Peyer's patch (tissue), 4 donors: ENCODE measurements at regions not wholly inside any gene's neighbourhood (a gene's known extent, or its start where the extent isn't known, plus 50 kb on each side); places are given as distances from the start of the nearest gene placed in this dataset.

Experiments
- DNase-seq, 3 donors: peaks; one replicate each; pipeline ENCODE4 v3.0.0-alpha.2; 2017 to 2019
- H3K27ac ChIP-seq, 4 donors: fragments of 200-600 bp; sonication (generic); one replicate each; pipeline ENCODE4 v1.5.1; 2016 to 2019
- H3K27me3 ChIP-seq, 2 donors: fragments of 200-600 bp; sonication (generic); one replicate each; pipeline ENCODE4 v1.5.1; 2019
- H3K36me3 ChIP-seq, 3 donors: fragments of 200-600 bp; sonication (generic); one replicate each; pipeline ENCODE4 v1.5.1; 2016 to 2019
- H3K4me1 ChIP-seq, 4 donors: fragments of 200-600 bp; sonication (generic); one replicate each; pipeline ENCODE4 v1.5.1; 2016 to 2019
- H3K4me3 ChIP-seq, 4 donors: fragments of 200-600 bp; sonication (generic); 1 replicate in 3 of 4; 2 replicates in 1 of 4; pipeline ENCODE4 v1.5.1; 2016 to 2019; ENCODE audit warnings: mild to moderate bottlenecking in 1 of 4
- H3K9me3 ChIP-seq, 4 donors: fragments of 200-600 bp; sonication (generic); one replicate each; pipeline ENCODE4 v1.5.1; 2016 to 2019; ENCODE audit warnings: mild to moderate bottlenecking in 1 of 4
- CTCF ChIP-seq, 6 experiments: fragments of 450-650 bp in 4 of 6; fragments of 200-600 bp in 2 of 6; sonication (generic) in 1 of 6; IDR thresholded peaks; one replicate each; pipeline ENCODE4 v1.5.1; 2017 to 2019; ENCODE audit warnings: antibody characterized with exemption in 6 of 6, mild to moderate bottlenecking in 3 of 6, moderate library complexity in 1 of 6
- POLR2A ChIP-seq, 2 donors: fragments of 450-650 bp; IDR thresholded peaks; one replicate each; pipeline ENCODE4 v1.5.1; 2017; ENCODE audit warnings: antibody characterized with exemption in 2 of 2, mild to moderate bottlenecking in 2 of 2, moderate library complexity in 2 of 2

- TF ChIP-seq POLR2A (IDR thresholded peaks at IDR 0.05) (no peak), CTCF (IDR thresholded peaks at IDR 0.05) (no peak)
- H3K4me3 ChIP-seq, result no peak overlapping the region
- H3K27ac ChIP-seq, result peak overlapping the region in 1 of 4 donors; percentile 20
- no peaks in the 10 kb centered on the region for H3K27me3 ChIP-seq
- H3K4me1 ChIP-seq, result peaks cover 0 to 3% (median 0%) of the 10 kb centered on the region in 4 donors
- DNase-seq, result no peak
- H3K9me3 ChIP-seq, result no peaks in the 10 kb centered on the region
- H3K36me3 ChIP-seq, result no peaks in the 10 kb centered on the region
These were observed 81.7 kb upstream of the RIPOR2 start for GRCh38 chr6:25017486-25017885.

GRCh38 chr6:25017932-25018567, 82.3 kb upstream of the RIPOR2 start:
- Histone ChIP-seq H3K27me3 (no peaks in the 10 kb centered on the region), H3K4me3 (no peak overlapping the region), H3K36me3 (no peaks in the 10 kb centered on the region), H3K27ac (peak overlapping the region in 1 of 4 donors; percentile 20), H3K9me3 (no peaks in the 10 kb centered on the region), H3K4me1 (peaks cover 0 to 3% (median 0%) of the 10 kb centered on the region in 4 donors)
- peak in 2 of 3 donors; percentile 73 to 89 for DNase-seq
- TF ChIP-seq CTCF (IDR thresholded peaks at IDR 0.05) (peak; percentile 51 to 66 (median 59)), POLR2A (IDR thresholded peaks at IDR 0.05) (no peak)

GRCh38 chr6:25018568-25018954, 82.8 kb upstream of the RIPOR2 start:
- H3K4me3 ChIP-seq, result no peak overlapping the region
- no peaks in the 10 kb centered on the region for H3K27me3 ChIP-seq
- no peaks in the 10 kb centered on the region for H3K36me3 ChIP-seq
- H3K27ac ChIP-seq, result no peak overlapping the region
- no peak for DNase-seq
- H3K9me3 ChIP-seq, result no peaks in the 10 kb centered on the region
- peaks cover 0 to 3% (median 0%) of the 10 kb centered on the region in 4 donors for H3K4me1 ChIP-seq
- TF ChIP-seq CTCF (IDR thresholded peaks at IDR 0.05), result no peak
- TF ChIP-seq POLR2A (IDR thresholded peaks at IDR 0.05), result no peak

- Histone ChIP-seq H3K36me3 (no peaks in the 10 kb centered on the region), H3K27me3 (no peaks in the 10 kb centered on the region), H3K4me3 (no peak overlapping the region), H3K27ac (no peak overlapping the region), H3K9me3 (no peaks in the 10 kb centered on the region), H3K4me1 (no peaks in the 10 kb centered on the region)
- TF ChIP-seq POLR2A (IDR thresholded peaks at IDR 0.05), result no peak
- TF ChIP-seq CTCF (IDR thresholded peaks at IDR 0.05), result no peak
- no peak for DNase-seq
These were observed 86.4 kb upstream of the RIPOR2 start for GRCh38 chr6:25022140-25022553.

- no peak for DNase-seq
- Histone ChIP-seq H3K27ac (no peak overlapping the region), H3K4me1 (peaks cover 0 to 7% (median 0%) of the 10 kb centered on the region in 4 donors), H3K27me3 (no peaks in the 10 kb centered on the region), H3K36me3 (no peaks in the 10 kb centered on the region), H3K9me3 (no peaks in the 10 kb centered on the region), H3K4me3 (no peak overlapping the region)
- no peak for TF ChIP-seq CTCF (IDR thresholded peaks at IDR 0.05)
- TF ChIP-seq POLR2A (IDR thresholded peaks at IDR 0.05), result no peak
These were observed 88.0 kb upstream of the RIPOR2 start for GRCh38 chr6:25023781-25024180.
